ENCODE measurements at regions not wholly inside any gene's neighbourhood (a gene's known extent, or its start where the extent isn't known, plus 50 kb on each side); places are given as distances from the start of the nearest gene placed in this dataset.

DNA sequence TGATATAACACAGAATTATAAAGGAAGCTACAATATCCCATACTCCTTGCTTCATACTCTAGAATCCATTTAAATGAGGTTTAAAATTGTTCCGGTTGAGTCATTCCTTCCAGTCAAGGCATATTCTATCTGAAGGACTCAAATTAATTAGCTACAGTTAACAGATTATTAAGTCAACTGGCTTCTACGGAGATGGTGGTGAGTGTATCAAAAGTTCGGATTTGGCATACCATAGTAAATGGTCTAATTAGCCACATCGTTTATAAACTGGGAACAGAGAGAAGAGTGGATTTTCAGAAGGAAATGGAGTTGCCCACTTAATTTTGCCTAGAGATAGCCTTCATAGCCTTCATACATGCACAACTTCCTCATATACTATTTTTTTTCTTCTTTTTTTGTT is 1095.3 kb downstream of the TTLL7 start:
- no peak overlapping the region for H3K27ac Mint-ChIP-seq
- no peaks in the 10 kb centered on the region for H3K4me1 Mint-ChIP-seq
- CTCF ChIA-PET: no interaction called here
- ATAC-seq (no peak), DNase-seq (no peak)
- H3K9me3 Mint-ChIP-seq (ENCODE audit: low read depth): peaks cover 2% of the 10 kb centered on the region
- no peak overlapping the region for H3K4me3 Mint-ChIP-seq
- no peaks in the 10 kb centered on the region for H3K27me3 Mint-ChIP-seq
- H3K36me3 Mint-ChIP-seq: no peaks in the 10 kb centered on the region

DNA sequence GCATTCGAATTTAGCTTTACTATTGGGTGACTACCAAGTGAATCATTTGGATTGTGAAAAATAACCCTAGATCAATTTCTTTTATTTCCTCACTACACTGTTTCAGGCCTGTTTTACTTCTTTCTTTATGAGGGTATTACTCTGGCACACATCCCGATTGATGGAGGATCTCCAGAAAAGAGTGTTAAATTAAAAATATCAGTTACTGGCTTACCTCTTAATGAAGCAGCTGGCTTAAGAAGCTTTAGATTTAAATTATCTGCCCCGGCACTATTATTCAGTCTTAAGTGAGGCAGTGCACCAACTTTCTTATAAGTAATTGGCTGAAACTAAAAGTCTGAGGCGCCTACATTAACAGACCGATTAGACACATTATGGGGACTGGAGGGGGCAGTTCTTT is 1097.4 kb downstream of the TTLL7 start:
- no peak for ATAC-seq
- H3K4me3 Mint-ChIP-seq: no peak overlapping the region
- CTCF ChIA-PET: no interaction called here

DNA sequence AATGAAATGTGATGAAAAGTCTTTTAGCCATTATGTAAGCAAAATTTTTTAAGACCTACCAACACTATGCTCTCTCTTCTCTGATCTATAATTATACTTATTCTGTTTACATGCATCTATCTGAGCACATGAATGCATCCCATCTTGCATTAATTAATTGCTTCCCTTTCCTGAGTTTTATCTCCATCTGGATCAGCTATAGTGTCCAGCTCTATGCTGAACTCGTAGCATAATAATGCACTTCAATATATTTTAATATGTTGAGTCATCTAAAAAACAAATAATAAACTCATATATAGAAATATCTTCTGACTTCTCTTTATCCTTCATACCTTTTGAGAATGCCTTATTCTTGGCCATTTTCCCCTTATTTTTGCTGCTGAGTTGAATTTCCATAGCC is 1097.8 kb downstream of the TTLL7 start:
- no peaks in the 10 kb centered on the region for H3K27me3 Mint-ChIP-seq

More for the DNA sequence above, 1097.4 kb downstream of the TTLL7 start:
- Mint-ChIP-seq H3K36me3 (no peaks in the 10 kb centered on the region), H3K9me3 (ENCODE audit: low read depth) (peaks cover 2% of the 10 kb centered on the region), H3K4me1 (no peaks in the 10 kb centered on the region), H3K27me3 (no peaks in the 10 kb centered on the region), H3K27ac (no peak overlapping the region)
- no peak for DNase-seq

DNA sequence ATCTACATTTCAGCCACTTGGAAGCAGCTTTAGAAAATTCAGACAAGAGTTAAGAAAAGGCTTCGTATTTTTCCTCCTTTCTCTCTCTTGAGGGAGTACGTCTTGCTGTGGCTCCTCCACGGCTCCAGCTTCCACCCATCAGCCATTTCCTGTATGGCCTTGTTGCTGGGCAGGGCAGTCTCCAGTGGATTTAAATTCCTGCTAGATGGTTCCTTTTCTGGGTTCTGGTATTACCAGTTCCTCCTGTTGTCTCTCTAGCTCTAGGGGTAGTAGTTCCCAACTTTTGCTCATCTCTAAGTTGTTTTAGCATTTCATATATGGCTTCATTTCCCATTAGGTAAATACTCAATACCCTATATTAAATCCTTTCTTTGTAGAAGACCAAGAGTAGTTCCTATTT is 1098.3 kb downstream of the ADGRL2 start:
- CTCF ChIA-PET: no interaction called here
- H3K4me1 Mint-ChIP-seq: no peaks in the 10 kb centered on the region
- H3K36me3 Mint-ChIP-seq: no peaks in the 10 kb centered on the region
- no peak overlapping the region for H3K27ac Mint-ChIP-seq
- no peak for ATAC-seq
- peaks cover 2% of the 10 kb centered on the region for H3K9me3 Mint-ChIP-seq (ENCODE audit: low read depth)
- H3K27me3 Mint-ChIP-seq: no peaks in the 10 kb centered on the region
- no peak for DNase-seq
- H3K4me3 Mint-ChIP-seq: no peak overlapping the region

More for the DNA sequence above, 1097.8 kb downstream of the TTLL7 start:
- Mint-ChIP-seq H3K27ac (no peak overlapping the region), H3K4me1 (no peaks in the 10 kb centered on the region), H3K36me3 (no peaks in the 10 kb centered on the region), H3K9me3 (ENCODE audit: low read depth) (peaks cover 2% of the 10 kb centered on the region), H3K4me3 (no peak overlapping the region)
- DNase-seq: no peak
- no peak for ATAC-seq
- CTCF ChIA-PET: no interaction called here

DNA sequence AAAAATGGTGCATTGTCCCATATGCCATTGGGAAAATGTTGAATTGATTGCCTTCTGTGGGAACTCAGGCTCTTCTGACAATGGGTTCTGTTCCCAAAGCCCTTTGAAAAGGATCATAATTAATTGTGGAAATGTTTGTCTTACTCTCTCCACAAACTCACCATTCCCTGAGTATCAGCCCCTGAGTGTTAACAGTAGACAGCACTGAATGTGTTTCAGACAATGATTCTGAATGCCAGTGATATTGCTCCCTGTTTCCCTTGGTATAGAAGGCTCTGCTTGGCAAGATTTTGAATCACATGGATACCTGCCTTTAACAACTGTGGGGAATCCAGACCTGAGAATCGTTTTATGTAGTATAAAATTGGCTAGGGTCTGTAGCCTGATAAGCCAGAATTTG is 1096.8 kb downstream of the ADGRL2 start:
- Mint-ChIP-seq H3K4me3 (no peak overlapping the region), H3K27ac (no peak overlapping the region), H3K9me3 (ENCODE audit: low read depth) (no peaks in the 10 kb centered on the region), H3K36me3 (no peaks in the 10 kb centered on the region), H3K27me3 (no peaks in the 10 kb centered on the region), H3K4me1 (no peaks in the 10 kb centered on the region)
- CTCF ChIA-PET: no interaction called here
- DNase-seq: no peak
- ATAC-seq: no peak

DNA sequence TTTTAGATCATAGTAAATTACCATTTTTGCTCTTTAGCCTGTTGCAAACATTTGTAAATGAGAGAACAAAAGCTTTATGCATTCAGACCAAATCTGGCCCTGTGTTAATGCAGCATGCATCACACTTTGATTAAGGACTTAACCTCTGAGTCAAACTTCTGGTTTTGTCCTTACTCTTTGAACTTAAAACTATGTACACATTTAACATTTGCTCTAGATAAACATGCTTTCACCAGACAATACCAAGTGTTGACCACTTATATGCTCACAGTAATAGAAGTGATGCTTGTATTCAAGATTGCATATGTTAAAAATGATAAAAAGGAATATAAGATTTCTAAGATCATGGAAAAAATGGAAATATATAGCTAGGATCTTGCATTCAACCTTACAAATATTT is 1095.3 kb downstream of the ADGRL2 start:
- no peak overlapping the region for H3K27ac Mint-ChIP-seq
- H3K4me3 Mint-ChIP-seq: no peak overlapping the region
- ATAC-seq (no peak), DNase-seq (no peak)
- no peaks in the 10 kb centered on the region for H3K4me1 Mint-ChIP-seq
- H3K27me3 Mint-ChIP-seq: no peaks in the 10 kb centered on the region
- H3K36me3 Mint-ChIP-seq: no peaks in the 10 kb centered on the region
- H3K9me3 Mint-ChIP-seq (ENCODE audit: low read depth): no peaks in the 10 kb centered on the region
- CTCF ChIA-PET: no interaction called here

DNA sequence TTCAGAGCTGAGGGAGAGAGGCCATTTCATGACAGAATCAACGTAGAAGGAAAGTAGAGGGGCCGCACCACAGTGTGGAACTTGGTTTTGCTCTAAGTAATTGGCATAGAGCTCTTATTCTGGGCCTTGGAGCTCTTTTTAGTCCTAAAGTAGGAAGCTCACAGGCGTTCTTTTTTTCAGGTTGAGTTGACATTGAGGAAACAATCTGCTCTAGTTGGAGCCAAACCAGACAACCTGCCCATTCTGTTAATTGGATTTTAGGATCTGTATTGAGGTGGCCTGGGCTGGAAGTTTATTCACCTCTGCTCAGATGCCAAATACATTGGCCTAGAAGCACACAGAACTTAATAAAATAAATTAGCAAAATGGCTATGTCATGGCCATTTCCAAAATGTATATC is 1093.9 kb downstream of the ADGRL2 start:
- no peaks in the 10 kb centered on the region for H3K36me3 Mint-ChIP-seq
- no peaks in the 10 kb centered on the region for H3K4me1 Mint-ChIP-seq
- CTCF ChIA-PET: no interaction called here
- no peak overlapping the region for H3K4me3 Mint-ChIP-seq
- H3K9me3 Mint-ChIP-seq (ENCODE audit: low read depth): no peaks in the 10 kb centered on the region
- ATAC-seq (no peak), DNase-seq (no peak)
- H3K27ac Mint-ChIP-seq: no peak overlapping the region
- H3K27me3 Mint-ChIP-seq: no peaks in the 10 kb centered on the region

DNA sequence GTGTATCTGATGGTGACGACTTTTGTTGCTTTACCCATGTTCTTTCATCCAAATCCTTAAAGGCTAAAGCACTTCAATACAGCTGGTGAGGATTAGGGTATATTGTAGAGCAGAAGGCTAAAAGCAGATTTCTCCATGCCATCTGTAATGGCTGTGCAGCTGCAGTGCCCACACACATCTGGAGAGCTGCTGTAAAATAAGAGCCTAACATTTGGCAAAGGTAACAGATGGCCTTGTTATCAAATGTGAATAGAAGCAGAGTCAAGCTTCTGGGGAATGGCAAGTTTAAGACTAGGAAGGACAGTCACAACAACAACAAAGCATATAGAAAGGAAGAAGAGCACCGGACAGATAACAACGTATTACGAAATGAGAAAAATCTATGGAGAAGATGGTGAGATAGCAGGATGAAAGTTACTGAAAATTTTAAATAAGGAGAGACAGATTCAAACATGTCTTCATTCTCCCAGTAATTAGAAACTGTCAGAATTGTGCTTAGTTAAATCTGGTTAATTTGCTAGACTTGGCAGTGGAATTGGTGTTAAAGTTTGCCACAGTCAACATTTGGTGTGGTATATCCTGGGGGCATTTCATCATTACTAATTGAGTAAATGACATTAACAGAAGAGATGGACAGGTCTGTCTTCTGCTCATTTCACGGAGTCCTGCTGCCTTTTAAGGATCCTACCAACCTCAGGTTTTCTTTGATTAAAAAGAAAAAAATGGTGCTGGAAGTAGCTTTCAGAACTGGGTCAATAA is 1093.2 kb downstream of the ADGRL2 start:
- H3K27ac Mint-ChIP-seq: no peak overlapping the region
- ATAC-seq (no peak), DNase-seq (no peak)
- H3K36me3 Mint-ChIP-seq: no peaks in the 10 kb centered on the region
- no peak overlapping the region for H3K4me3 Mint-ChIP-seq
- no peaks in the 10 kb centered on the region for H3K4me1 Mint-ChIP-seq
- no peaks in the 10 kb centered on the region for H3K27me3 Mint-ChIP-seq
- H3K9me3 Mint-ChIP-seq (ENCODE audit: low read depth): no peaks in the 10 kb centered on the region
- CTCF ChIA-PET: no interaction called here

DNA sequence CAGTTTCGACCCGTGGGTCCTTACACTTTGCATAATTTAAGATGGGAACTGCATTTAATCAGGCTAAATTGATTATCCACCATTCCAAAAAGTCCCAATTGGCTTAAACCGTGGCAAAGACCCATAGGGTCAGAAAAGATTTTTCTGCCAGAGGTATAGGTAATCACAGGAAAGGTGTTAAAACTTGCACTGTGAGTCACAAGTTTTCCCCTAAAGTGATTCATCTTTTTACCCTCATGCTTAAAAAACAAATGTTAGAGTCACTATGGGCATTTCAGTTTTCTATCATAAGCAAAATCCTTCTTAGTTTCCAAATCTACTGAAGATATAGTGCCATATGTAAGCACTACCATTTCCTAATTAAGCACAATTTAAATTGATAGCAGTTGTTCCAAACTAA is 1079.8 kb downstream of the ADGRL2 start:
- CTCF ChIA-PET: no interaction called here
- no peaks in the 10 kb centered on the region for H3K9me3 Mint-ChIP-seq (ENCODE audit: low read depth)

DNA sequence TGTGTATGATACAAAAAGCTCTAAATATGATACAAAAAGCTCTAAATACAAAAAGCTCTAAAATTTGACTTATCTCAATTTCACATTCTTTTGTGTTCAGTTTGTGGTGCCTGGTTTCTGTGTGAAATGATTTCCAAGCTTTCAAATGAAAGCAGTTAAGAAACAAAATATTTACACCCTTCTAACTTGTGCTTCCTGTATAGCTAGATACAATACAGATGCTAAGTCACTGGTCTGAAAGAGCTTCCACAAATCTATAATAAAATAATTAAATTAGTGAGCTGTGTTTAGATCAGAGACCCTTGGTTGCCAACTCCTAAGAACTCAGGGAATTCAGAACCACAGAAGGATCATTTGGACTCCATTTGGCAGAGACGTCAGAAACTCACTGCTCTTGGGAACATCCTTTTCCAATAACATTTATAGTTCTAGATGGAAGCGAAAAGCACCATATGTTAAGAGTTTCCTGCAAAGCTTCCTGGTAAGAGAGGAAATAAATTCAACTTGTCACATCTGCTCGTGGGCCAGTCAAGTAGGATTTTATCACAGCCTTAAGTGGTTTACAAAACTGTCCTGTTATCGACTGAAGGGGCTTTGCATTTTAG is 1079.1 kb downstream of the ADGRL2 start:
- ATAC-seq (no peak), DNase-seq (no peak)
- CTCF ChIA-PET: no interaction called here
- H3K4me1 Mint-ChIP-seq: no peaks in the 10 kb centered on the region
- H3K4me3 Mint-ChIP-seq: no peak overlapping the region
- H3K27me3 Mint-ChIP-seq: no peaks in the 10 kb centered on the region
- no peaks in the 10 kb centered on the region for H3K36me3 Mint-ChIP-seq
- H3K9me3 Mint-ChIP-seq (ENCODE audit: low read depth): no peaks in the 10 kb centered on the region
- no peak overlapping the region for H3K27ac Mint-ChIP-seq

More for the DNA sequence above, 1079.8 kb downstream of the ADGRL2 start:
- DNase-seq (no peak), ATAC-seq (no peak)
- no peak overlapping the region for H3K27ac Mint-ChIP-seq
- no peaks in the 10 kb centered on the region for H3K4me1 Mint-ChIP-seq
- no peak overlapping the region for H3K4me3 Mint-ChIP-seq
- H3K36me3 Mint-ChIP-seq: no peaks in the 10 kb centered on the region
- no peaks in the 10 kb centered on the region for H3K27me3 Mint-ChIP-seq

DNA sequence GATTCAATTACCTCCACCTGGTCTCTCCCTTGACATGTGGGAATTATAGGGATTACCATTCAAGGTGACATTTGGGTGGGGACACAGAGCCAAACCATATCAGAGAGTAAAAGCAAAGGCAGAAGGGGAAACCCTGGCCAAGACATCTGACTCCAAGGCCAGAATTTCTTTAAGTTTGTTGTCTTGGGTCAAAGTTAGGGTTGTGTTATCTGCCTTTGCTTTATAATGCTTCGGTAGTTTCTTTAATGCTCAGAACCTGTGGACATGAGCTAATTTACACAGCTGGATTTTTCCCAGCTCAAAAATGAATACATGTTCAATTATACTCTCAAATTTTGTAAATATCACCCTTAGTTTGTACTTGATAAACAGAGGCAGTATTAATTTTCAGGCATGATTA is 1074.4 kb downstream of the ADGRL2 start:
- ATAC-seq: no peak
- Mint-ChIP-seq H3K27me3 (no peaks in the 10 kb centered on the region), H3K27ac (no peak overlapping the region), H3K36me3 (no peaks in the 10 kb centered on the region), H3K4me1 (no peaks in the 10 kb centered on the region), H3K9me3 (ENCODE audit: low read depth) (peaks cover 6% of the 10 kb centered on the region), H3K4me3 (no peak overlapping the region)
- CTCF ChIA-PET: no interaction called here
- DNase-seq: no peak

DNA sequence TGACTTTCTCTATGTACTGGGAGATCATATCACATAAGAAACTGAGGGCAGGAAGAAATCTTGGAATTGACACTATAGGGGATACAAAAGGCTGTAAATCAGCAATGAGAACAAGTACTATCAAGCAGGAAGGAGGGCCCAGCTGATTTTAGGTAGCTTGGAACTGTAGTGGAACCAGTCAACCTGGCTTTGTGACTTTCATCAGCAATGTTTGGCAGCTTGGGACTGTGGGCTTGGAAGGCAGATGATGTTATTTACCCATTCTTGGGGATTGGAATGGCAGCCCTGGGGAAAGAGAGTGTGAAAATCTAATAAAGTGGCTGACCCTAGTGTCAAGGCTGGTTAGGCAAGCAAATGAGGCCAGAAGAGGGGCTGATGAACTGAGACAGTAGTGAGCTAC is 1073.3 kb downstream of the ADGRL2 start:
- H3K27ac Mint-ChIP-seq: no peak overlapping the region
- H3K9me3 Mint-ChIP-seq (ENCODE audit: low read depth): peaks cover 6% of the 10 kb centered on the region
- no peaks in the 10 kb centered on the region for H3K4me1 Mint-ChIP-seq
- no peak overlapping the region for H3K4me3 Mint-ChIP-seq
- no peaks in the 10 kb centered on the region for H3K36me3 Mint-ChIP-seq
- no peak for DNase-seq
- no peak for ATAC-seq
- no peaks in the 10 kb centered on the region for H3K27me3 Mint-ChIP-seq
- CTCF ChIA-PET: no interaction called here

DNA sequence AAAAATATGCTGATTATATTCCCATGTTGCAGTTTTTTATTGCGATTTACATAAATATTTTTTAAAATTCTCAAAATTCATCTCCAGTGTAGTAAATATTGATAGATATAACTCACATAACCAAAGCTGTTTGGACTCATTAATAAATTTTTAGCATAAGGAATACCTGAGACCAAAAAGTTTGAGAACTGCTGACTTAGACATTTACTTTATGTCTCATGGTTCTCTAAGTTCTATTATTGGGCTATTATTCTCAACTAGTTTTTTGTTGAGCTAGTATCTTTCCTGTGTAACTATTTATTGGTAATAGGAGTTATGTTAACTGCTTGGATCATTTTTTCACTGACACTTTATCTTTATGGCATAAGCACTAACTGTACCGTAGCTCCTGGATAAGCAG is 1069.6 kb downstream of the ADGRL2 start:
- H3K27me3 Mint-ChIP-seq: no peaks in the 10 kb centered on the region
- ATAC-seq (no peak), DNase-seq (no peak)
- CTCF ChIA-PET: no interaction called here
- H3K27ac Mint-ChIP-seq: no peak overlapping the region
- H3K36me3 Mint-ChIP-seq: no peaks in the 10 kb centered on the region
- H3K9me3 Mint-ChIP-seq (ENCODE audit: low read depth): peaks cover 9% of the 10 kb centered on the region
- H3K4me1 Mint-ChIP-seq: no peaks in the 10 kb centered on the region
- no peak overlapping the region for H3K4me3 Mint-ChIP-seq

DNA sequence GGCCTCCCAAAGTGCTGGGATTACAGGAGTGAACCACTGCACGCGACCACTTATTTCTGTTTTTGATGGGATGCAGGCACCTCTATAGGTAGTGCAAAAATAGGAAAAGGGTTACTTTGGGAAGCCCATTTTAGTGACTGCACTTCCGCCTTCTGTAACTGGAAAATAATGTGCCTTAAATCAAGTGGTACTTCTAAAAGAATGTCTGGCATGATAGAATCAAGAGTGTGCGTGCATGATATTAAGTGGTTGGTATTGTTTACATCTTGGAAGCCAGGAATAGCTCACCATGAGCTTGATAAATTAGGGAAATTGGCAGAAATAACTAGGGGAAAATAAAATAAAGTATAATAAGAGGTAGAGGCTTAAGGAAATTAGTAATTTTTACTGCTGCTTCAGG is 1067.0 kb downstream of the ADGRL2 start:
- Mint-ChIP-seq H3K4me3 (no peak overlapping the region), H3K9me3 (ENCODE audit: low read depth) (peaks cover 6% of the 10 kb centered on the region), H3K27ac (no peak overlapping the region), H3K36me3 (no peaks in the 10 kb centered on the region), H3K27me3 (no peaks in the 10 kb centered on the region), H3K4me1 (no peaks in the 10 kb centered on the region)
- no peak for ATAC-seq
- no peak for DNase-seq
- CTCF ChIA-PET: no interaction called here

All from activated CD8-positive, alpha-beta memory T cell treated with anti-CD3 and anti-CD28 coated beads, Interleukin-2, amount 10 ng/mL, durations not matched to agents 7 days and 5 days (primary cell).